ENCODE measurements at regions not wholly inside any gene's neighbourhood (a gene's known extent, or its start where the extent isn't known, plus 50 kb on each side); places are given as distances from the start of the nearest gene placed in this dataset.

- DNase-seq (ENCODE audit: insufficient read length, low spot score), result no peak
- TF ChIP-seq, protein P1, sequence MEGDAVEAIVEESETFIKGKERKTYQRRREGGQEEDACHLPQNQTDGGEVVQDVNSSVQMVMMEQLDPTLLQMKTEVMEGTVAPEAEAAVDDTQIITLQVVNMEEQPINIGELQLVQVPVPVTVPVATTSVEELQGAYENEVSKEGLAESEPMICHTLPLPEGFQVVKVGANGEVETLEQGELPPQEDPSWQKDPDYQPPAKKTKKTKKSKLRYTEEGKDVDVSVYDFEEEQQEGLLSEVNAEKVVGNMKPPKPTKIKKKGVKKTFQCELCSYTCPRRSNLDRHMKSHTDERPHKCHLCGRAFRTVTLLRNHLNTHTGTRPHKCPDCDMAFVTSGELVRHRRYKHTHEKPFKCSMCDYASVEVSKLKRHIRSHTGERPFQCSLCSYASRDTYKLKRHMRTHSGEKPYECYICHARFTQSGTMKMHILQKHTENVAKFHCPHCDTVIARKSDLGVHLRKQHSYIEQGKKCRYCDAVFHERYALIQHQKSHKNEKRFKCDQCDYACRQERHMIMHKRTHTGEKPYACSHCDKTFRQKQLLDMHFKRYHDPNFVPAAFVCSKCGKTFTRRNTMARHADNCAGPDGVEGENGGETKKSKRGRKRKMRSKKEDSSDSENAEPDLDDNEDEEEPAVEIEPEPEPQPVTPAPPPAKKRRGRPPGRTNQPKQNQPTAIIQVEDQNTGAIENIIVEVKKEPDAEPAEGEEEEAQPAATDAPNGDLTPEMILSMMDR (IDR thresholded peaks at IDR 0.05; ENCODE audit: insufficient read depth, missing control alignments), result no peak
- FAIRE-seq, result no peak
These were observed 480.2 kb upstream of the FBXO33 start for GRCh38 chr14:39912192-39913100.

- no peak for DNase-seq (ENCODE audit: insufficient read length, low spot score)
- no peak for FAIRE-seq
- TF ChIP-seq, protein P1 (IDR thresholded peaks at IDR 0.05; ENCODE audit: insufficient read depth, missing control alignments), result no peak
These were observed 465.4 kb upstream of the FBXO33 start for GRCh38 chr14:39897657-39898056.

DNA sequence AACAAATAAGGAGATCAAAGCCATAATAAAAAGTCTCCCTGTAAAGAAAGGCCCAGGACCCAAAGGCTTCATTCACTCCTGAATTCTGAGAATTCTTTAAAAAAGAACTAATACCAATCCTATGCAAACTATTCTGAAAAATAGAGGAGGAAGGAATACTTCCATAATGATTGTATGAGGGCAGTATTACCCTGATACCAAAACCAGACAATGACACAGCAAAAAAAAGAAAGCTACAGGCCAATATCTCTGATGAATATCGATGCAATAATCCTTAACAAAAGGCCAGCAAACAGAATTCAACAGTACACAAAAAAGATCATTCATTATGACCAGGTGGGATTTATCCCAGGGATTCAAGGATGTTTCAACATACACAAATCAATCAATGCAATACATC lies 457.8 kb upstream of the FBXO33 start:
- no peak for FAIRE-seq
- TF ChIP-seq, protein P1 (IDR thresholded peaks at IDR 0.05; ENCODE audit: insufficient read depth, missing control alignments), result no peak
- no peak for DNase-seq (ENCODE audit: insufficient read length, low spot score)

DNA sequence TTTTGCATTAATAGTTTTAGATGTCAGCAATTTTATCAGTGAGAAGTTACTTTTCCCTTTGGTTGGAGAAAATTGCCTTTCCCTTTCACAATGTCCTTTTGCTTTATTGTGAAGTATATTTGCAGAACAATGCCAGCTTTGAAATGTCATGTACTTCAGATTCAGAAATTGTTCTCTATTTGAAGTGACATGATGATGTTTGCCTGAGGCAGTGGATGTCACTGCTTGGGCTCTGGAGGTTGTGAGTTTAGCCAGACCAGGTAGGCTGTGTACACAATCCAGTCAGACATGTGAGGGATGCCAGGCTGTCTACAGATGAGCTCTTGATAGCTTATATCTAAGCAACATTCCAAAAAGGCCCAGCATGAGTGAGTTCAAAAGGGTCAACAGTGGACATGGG lies 451.9 kb upstream of the FBXO33 start:
- FAIRE-seq, result no peak
- no peak for DNase-seq (ENCODE audit: insufficient read length, low spot score)
- TF ChIP-seq, protein P1 (IDR thresholded peaks at IDR 0.05; ENCODE audit: insufficient read depth, missing control alignments), result no peak

DNA sequence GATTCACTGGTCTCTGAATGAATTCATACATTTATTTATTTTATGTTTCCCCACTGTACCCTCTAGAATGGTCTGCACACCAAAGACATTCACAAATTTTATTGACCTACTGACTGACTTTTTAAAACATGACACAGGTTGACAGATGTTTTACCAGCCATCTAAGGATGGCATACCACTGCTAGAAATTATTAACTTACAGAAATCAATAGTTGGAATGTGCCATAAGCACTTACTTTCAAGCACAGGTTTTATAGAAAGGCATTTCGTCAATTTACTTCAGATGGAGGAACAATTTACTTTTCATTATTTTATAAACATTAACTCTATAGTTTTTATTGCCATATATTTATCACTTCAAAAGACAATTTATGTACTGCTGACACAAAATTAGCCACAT lies 448.7 kb upstream of the FBXO33 start:
- no peak for DNase-seq (ENCODE audit: insufficient read length, low spot score)
- FAIRE-seq, result no peak
- TF ChIP-seq, protein P1 (IDR thresholded peaks at IDR 0.05; ENCODE audit: insufficient read depth, missing control alignments), result no peak

DNA sequence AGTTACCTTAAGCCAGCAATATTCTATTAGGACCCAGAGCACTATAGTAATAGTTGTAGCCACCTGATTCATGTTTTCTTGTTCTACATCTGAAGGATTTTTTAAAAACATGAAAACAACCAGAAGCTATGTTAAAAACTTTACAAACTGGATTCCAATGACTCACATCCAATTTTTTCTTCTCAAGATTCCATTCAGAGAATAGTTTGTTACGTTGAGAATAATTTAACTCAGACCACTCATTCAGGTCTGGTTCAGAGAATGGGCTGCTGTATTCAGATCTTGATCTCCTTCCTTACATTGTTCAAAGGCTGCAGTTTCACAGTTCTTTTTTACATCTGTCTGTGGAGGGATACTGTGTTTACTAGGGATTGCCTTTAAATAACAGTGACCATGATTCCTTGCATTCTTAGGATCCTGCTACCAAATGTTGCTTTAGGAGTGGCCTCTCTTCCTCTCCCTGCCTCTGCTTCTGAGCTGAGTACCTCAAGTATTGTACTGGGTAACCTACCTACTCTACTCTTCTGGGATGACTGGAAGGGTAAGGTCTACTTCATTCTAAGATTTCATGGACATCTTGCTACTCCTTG lies 448.0 kb upstream of the FBXO33 start:
- FAIRE-seq (no peak), DNase-seq (ENCODE audit: insufficient read length, low spot score) (no peak)
- TF ChIP-seq, protein P1 (IDR thresholded peaks at IDR 0.05; ENCODE audit: insufficient read depth, missing control alignments), result no peak
